ENCODE measurements at regions not wholly inside any gene's neighbourhood (a gene's known extent, or its start where the extent isn't known, plus 50 kb on each side); places are given as distances from the start of the nearest gene placed in this dataset.
"Not testable (repeated sequence)": the region's sequence is repeated elsewhere in the genome, so short reads cannot be mapped to it uniquely, and the experiment has no call there.

GRCh38 chr13:112163691-112164660 is 97.0 kb downstream of the SOX1 start:
- not testable (repeated sequence) for H3K27ac ChIP-seq (ENCODE audit: low read depth, low read length); H3K36me3 ChIP-seq (ENCODE audit: control insufficient read depth, insufficient read depth, low read length); H3K9me3 ChIP-seq (ENCODE audit: control insufficient read depth, insufficient read depth, low read depth, low read length); H3K27me3 ChIP-seq (ENCODE audit: control insufficient read depth, insufficient read depth, low read length); H3K9ac ChIP-seq (ENCODE audit: low read length); H3K4me3 ChIP-seq (ENCODE audit: low read depth, low read length)
- H3K4me1 ChIP-seq (ENCODE audit: control insufficient read depth, insufficient read depth, low read length), result peaks cover 41% of the 10 kb centered on the region

DNA sequence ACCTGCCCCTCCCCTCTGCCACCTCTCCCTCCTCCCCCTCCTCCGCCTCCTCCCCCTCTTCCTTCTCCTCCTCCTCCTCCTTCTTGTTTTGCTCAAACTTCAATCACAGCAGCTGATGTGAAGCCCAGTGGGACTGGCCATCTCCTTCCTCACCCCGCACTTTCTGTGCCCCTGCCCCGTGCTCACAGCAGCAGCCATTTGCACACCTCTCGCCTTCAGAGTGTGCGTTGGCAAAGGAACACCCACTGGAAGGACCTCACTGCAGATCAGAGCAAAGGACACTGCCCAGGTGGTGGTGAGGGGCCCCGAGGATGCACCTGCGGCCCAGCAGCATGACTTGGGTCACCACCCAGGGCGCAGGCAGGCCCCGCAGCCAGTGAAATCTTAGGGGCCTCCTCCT is 98.8 kb downstream of the SOX1 start:
- Histone ChIP-seq H3K27ac (ENCODE audit: low read depth, low read length) (no peak overlapping the region), H3K9ac (ENCODE audit: low read length) (no peak overlapping the region), H3K4me1 (ENCODE audit: control insufficient read depth, insufficient read depth, low read length) (peaks cover 25% of the 10 kb centered on the region), H3K36me3 (ENCODE audit: control insufficient read depth, insufficient read depth, low read length) (no peaks in the 10 kb centered on the region), H3K27me3 (ENCODE audit: control insufficient read depth, insufficient read depth, low read length) (0 out of 2 replicates have a peak, but pooled peaks cover 1% of the 10 kb centered on the region), H3K4me3 (ENCODE audit: low read depth, low read length) (no peak overlapping the region), H3K9me3 (ENCODE audit: control insufficient read depth, insufficient read depth, low read depth, low read length) (no peaks in the 10 kb centered on the region)

DNA sequence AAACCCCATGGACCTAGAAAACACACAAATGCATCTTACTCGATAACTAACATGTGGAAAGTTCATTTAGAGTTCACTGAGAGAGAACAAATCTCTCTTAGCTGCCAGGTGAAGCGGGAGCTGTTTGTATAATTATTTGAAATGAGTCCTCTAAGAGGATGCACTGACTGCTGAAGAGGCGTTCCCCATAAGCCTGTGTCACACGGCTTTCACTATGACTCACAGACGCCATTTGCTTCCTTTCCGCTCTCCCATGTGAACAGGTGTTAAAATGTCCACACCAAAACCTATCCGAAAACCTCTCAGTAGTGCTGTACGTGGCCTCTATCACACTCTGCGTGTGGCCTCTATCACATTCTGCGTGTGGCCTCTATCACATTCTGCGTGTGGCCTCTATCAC is 101.8 kb downstream of the SOX1 start:
- Histone ChIP-seq H3K36me3 (ENCODE audit: control insufficient read depth, insufficient read depth, low read length) (no peaks in the 10 kb centered on the region), H3K9me3 (ENCODE audit: control insufficient read depth, insufficient read depth, low read depth, low read length) (peaks cover under 1% of the 10 kb centered on the region), H3K4me3 (ENCODE audit: low read depth, low read length) (no peak overlapping the region), H3K4me1 (ENCODE audit: control insufficient read depth, insufficient read depth, low read length) (peaks cover 3% of the 10 kb centered on the region; the same call in 1 of the 2 replicates), H3K9ac (ENCODE audit: low read length) (no peak overlapping the region), H3K27ac (ENCODE audit: low read depth, low read length) (no peak overlapping the region), H3K27me3 (ENCODE audit: control insufficient read depth, insufficient read depth, low read length) (no peaks in the 10 kb centered on the region; the same call in 1 of the 2 replicates)

DNA sequence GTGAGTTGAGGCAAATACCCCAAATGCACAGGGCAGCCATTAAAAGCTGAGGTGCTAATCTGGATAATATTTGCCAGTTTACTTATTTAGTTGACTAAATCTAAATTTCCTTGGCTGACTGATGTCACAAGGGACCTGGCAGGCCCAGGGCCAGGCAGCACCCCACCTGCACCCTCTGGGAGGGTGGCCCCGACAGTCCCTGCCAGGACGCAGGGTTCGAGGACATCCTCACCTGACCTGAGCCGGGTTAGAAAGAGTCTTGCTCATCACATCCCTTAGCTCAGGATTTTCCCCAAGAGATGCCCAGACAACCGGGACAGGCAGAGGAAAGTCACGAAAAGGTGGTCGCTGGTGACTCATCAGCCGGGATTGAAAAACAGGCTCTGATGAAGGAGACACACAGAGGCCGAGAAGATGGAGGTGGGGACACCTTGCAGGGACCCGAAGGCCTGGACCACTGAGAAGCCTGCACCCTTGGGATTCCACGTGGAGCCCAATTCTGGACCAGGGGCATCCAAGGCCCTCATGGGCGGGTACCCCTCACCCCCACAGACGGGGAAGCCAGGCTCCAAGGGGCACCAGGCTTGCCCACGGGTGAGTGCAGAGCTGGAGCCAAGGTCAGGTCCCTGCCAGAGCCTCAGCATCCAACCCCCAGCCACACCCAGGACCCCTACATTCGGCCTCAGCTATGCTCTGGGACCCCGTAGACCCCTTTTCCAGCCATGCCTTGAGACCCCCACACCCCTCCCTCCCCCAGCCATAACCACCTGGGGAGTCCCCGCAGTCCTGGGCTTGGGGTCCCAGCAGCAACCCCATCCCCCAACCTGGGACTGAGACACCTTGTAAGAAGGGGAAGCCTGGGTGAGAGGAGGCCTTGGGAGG is 103.2 kb downstream of the SOX1 start:
- no peak overlapping the region for H3K4me3 ChIP-seq (ENCODE audit: low read depth, low read length)
- H3K36me3 ChIP-seq (ENCODE audit: control insufficient read depth, insufficient read depth, low read length), result no peaks in the 10 kb centered on the region
- H3K9ac ChIP-seq (ENCODE audit: low read length), result no peak overlapping the region
- H3K4me1 ChIP-seq (ENCODE audit: control insufficient read depth, insufficient read depth, low read length), result peaks cover 3% of the 10 kb centered on the region; the same call in 1 of the 2 replicates
- H3K9me3 ChIP-seq (ENCODE audit: control insufficient read depth, insufficient read depth, low read depth, low read length), result peaks cover 7% of the 10 kb centered on the region
- H3K27me3 ChIP-seq (ENCODE audit: control insufficient read depth, insufficient read depth, low read length), result no peaks in the 10 kb centered on the region; the same call in 1 of the 2 replicates
- H3K27ac ChIP-seq (ENCODE audit: low read depth, low read length), result no peak overlapping the region

DNA sequence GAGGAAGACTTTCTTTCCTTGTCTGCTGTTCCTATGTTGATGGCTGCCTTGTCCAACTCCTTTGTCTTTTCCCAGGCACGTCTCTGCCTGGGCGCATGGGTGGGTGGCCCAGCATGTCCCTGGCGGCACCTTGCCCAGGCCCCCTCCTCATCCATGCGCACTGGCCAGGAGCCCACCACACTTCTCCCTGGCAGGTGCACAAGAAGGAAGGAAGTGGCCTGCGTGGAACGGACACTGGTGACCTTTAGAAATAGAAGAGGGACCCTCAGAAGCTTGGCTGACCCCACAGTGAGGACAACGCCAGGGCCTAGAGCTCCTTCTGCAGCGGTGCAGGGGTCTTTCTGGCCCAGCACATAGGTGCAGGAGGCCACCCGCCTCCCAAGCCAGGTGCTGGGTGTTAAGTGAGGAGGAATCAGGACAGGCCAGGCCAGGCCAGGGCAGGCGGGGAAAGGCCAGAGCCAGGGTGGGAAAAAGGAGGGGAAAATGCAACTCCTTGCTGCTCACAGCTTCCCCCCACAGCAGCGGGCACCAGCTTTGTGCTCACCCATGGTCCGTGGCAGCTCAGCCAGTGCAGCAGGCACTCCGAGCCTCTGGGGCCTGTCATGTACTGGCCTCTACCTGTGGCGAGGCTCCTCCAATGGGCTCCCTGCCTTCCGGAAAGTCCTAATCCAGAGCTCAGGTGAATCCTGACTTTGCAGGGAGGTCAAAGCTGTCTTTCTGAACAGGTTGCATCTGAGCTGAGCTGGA is 104.0 kb downstream of the SOX1 start:
- Histone ChIP-seq H3K27me3 (ENCODE audit: control insufficient read depth, insufficient read depth, low read length) (no peaks in the 10 kb centered on the region; the same call in 1 of the 2 replicates), H3K4me3 (ENCODE audit: low read depth, low read length) (no peak overlapping the region)

DNA sequence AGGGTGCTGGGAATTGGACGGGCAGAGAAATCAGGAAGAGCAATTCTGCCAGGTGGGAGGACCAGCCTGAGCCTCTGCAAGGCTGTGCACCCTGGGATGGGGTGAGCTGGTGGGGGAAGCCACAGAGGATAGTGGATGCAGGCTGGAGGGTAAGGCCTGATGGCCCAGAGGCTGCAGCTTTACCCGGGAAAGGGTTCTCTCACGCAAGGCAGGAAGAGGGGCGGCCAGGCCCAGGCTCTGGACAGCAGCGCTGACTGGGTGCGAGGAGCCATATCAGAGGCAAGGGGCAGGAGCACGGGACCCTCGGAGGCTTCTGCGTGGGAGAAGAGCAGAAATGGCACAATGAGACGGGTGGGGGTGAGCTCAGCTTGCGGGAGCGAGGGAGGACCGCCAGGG is 104.6 kb downstream of the SOX1 start:
- Histone ChIP-seq H3K4me3 (ENCODE audit: low read depth, low read length) (no peak overlapping the region), H3K4me1 (ENCODE audit: control insufficient read depth, insufficient read depth, low read length) (no peaks in the 10 kb centered on the region), H3K36me3 (ENCODE audit: control insufficient read depth, insufficient read depth, low read length) (no peaks in the 10 kb centered on the region), H3K9ac (ENCODE audit: low read length) (no peak overlapping the region), H3K27ac (ENCODE audit: low read depth, low read length) (no peak overlapping the region), H3K27me3 (ENCODE audit: control insufficient read depth, insufficient read depth, low read length) (no peaks in the 10 kb centered on the region; the same call in 1 of the 2 replicates), H3K9me3 (ENCODE audit: control insufficient read depth, insufficient read depth, low read depth, low read length) (peaks cover 7% of the 10 kb centered on the region)

More for the DNA sequence above, 104.0 kb downstream of the SOX1 start:
- peaks cover 7% of the 10 kb centered on the region for H3K9me3 ChIP-seq (ENCODE audit: control insufficient read depth, insufficient read depth, low read depth, low read length)
- no peak overlapping the region for H3K27ac ChIP-seq (ENCODE audit: low read depth, low read length)
- H3K9ac ChIP-seq (ENCODE audit: low read length), result no peak overlapping the region
- no peaks in the 10 kb centered on the region for H3K36me3 ChIP-seq (ENCODE audit: control insufficient read depth, insufficient read depth, low read length)
- H3K4me1 ChIP-seq (ENCODE audit: control insufficient read depth, insufficient read depth, low read length), result no peaks in the 10 kb centered on the region

GRCh38 chr13:112172017-112172416 is 105.1 kb downstream of the SOX1 start:
- H3K27ac ChIP-seq (ENCODE audit: low read depth, low read length), result no peak overlapping the region
- no peak overlapping the region for H3K4me3 ChIP-seq (ENCODE audit: low read depth, low read length)
- no peaks in the 10 kb centered on the region for H3K36me3 ChIP-seq (ENCODE audit: control insufficient read depth, insufficient read depth, low read length)
- H3K27me3 ChIP-seq (ENCODE audit: control insufficient read depth, insufficient read depth, low read length), result no peaks in the 10 kb centered on the region; the same call in 1 of the 2 replicates
- peaks cover 7% of the 10 kb centered on the region for H3K9me3 ChIP-seq (ENCODE audit: control insufficient read depth, insufficient read depth, low read depth, low read length)
- no peaks in the 10 kb centered on the region for H3K4me1 ChIP-seq (ENCODE audit: control insufficient read depth, insufficient read depth, low read length)
- no peak overlapping the region for H3K9ac ChIP-seq (ENCODE audit: low read length)

GRCh38 chr13:112172641-112173251 is 105.8 kb downstream of the SOX1 start:
- Histone ChIP-seq H3K27me3 (ENCODE audit: control insufficient read depth, insufficient read depth, low read length) (peaks cover 2% of the 10 kb centered on the region; the same call in 1 of the 2 replicates), H3K36me3 (ENCODE audit: control insufficient read depth, insufficient read depth, low read length) (no peaks in the 10 kb centered on the region), H3K9ac (ENCODE audit: low read length) (no peak overlapping the region)

GRCh38 chr13:112174476-112175110 is 107.6 kb downstream of the SOX1 start:
- Histone ChIP-seq H3K36me3 (ENCODE audit: control insufficient read depth, insufficient read depth, low read length) (no peaks in the 10 kb centered on the region), H3K4me3 (ENCODE audit: low read depth, low read length) (no peak overlapping the region), H3K27ac (ENCODE audit: low read depth, low read length) (no peak overlapping the region), H3K9ac (ENCODE audit: low read length) (no peak overlapping the region), H3K4me1 (ENCODE audit: control insufficient read depth, insufficient read depth, low read length) (no peaks in the 10 kb centered on the region), H3K9me3 (ENCODE audit: control insufficient read depth, insufficient read depth, low read depth, low read length) (peaks cover 7% of the 10 kb centered on the region), H3K27me3 (ENCODE audit: control insufficient read depth, insufficient read depth, low read length) (peaks cover 5% of the 10 kb centered on the region)

More at GRCh38 chr13:112172641-112173251, 105.8 kb downstream of the SOX1 start:
- no peak overlapping the region for H3K27ac ChIP-seq (ENCODE audit: low read depth, low read length)
- H3K4me3 ChIP-seq (ENCODE audit: low read depth, low read length), result no peak overlapping the region
- no peaks in the 10 kb centered on the region for H3K4me1 ChIP-seq (ENCODE audit: control insufficient read depth, insufficient read depth, low read length)
- H3K9me3 ChIP-seq (ENCODE audit: control insufficient read depth, insufficient read depth, low read depth, low read length), result peaks cover 7% of the 10 kb centered on the region

Data from HUES6 (cell line).